Neural progenitor cell (in vitro differentiated cells): ENCODE measurements at regions not wholly inside any gene's neighbourhood (a gene's known extent, or its start where the extent isn't known, plus 50 kb on each side); places are given as distances from the start of the nearest gene placed in this dataset.

Source experiments
- CTCF ChIP-seq: fragments of 200-600 bp; sonication (generic); IDR thresholded peaks from 2 replicates; pipeline ENCODE4 v1.5.1; 2017; ENCODE audit warnings: antibody characterized with exemption, mild to moderate bottlenecking
- EZH2 ChIP-seq: fragments of 200-600 bp; sonication (generic); IDR thresholded peaks from 2 replicates; pipeline ENCODE4 v1.6.1; 2017; ENCODE audit warnings: antibody characterized with exemption, mild to moderate bottlenecking, moderate library complexity
- EZH2phosphoT487 ChIP-seq: fragments of 200-600 bp; sonication (generic); IDR thresholded peaks from 2 replicates; pipeline ENCODE4 v1.6.1; 2017; ENCODE audit warnings: antibody characterized with exemption

GRCh38 chr4:181224852-181225251, 1018.4 kb upstream of the TENM3 start:
- TF ChIP-seq EZH2 (no peak), CTCF (no peak), EZH2phosphoT487 (no peak)
